ENCODE measurements at regions not wholly inside any gene's neighbourhood (a gene's known extent, or its start where the extent isn't known, plus 50 kb on each side); places are given as distances from the start of the nearest gene placed in this dataset.
"Not testable (repeated sequence)": the region's sequence is repeated elsewhere in the genome, so short reads cannot be mapped to it uniquely, and the experiment has no call there.

GRCh38 chr14:97791906-97792305 is 994.7 kb downstream of the VRK1 start:
- no peak for DNase-seq (ENCODE audit: low spot score)

- no peak for DNase-seq (ENCODE audit: low spot score)
Observed at GRCh38 chr14:97796511-97796910, 999.3 kb downstream of the VRK1 start.

GRCh38 chr14:97798176-97798575 is 1001.0 kb downstream of the VRK1 start:
- DNase-seq (ENCODE audit: low spot score): no peak

- no peak for DNase-seq (ENCODE audit: low spot score)
Observed at GRCh38 chr14:97802430-97803373, 1005.5 kb downstream of the VRK1 start.

GRCh38 chr14:97804056-97804455 is 1006.9 kb downstream of the VRK1 start:
- DNase-seq (ENCODE audit: low spot score): no peak

GRCh38 chr14:97806891-97807290 is 1009.7 kb downstream of the VRK1 start:
- no peak for DNase-seq (ENCODE audit: low spot score)

GRCh38 chr14:97808541-97808940 is 1011.4 kb downstream of the VRK1 start:
- not testable (repeated sequence) for DNase-seq (ENCODE audit: low spot score)

GRCh38 chr14:97813556-97813955 is 1016.4 kb downstream of the VRK1 start:
- DNase-seq (ENCODE audit: low spot score): no peak

GRCh38 chr14:97820781-97821180 is 1023.6 kb downstream of the VRK1 start:
- no peak for DNase-seq (ENCODE audit: low spot score)

- DNase-seq (ENCODE audit: low spot score): no peak
Observed at GRCh38 chr14:97824218-97824617, 1027.0 kb downstream of the VRK1 start.

GRCh38 chr14:97827746-97828145 is 1030.6 kb downstream of the VRK1 start:
- no peak for DNase-seq (ENCODE audit: low spot score)

- no peak for DNase-seq (ENCODE audit: low spot score)
Observed at GRCh38 chr14:97832776-97833175, 1035.6 kb downstream of the VRK1 start.

- no peak for DNase-seq (ENCODE audit: low spot score)
Observed at GRCh38 chr14:97838986-97839385, 1041.8 kb downstream of the VRK1 start.

- DNase-seq (ENCODE audit: low spot score): no peak
Observed at GRCh38 chr14:97840159-97840558, 1043.0 kb downstream of the VRK1 start.

- no peak for DNase-seq (ENCODE audit: low spot score)
Observed at GRCh38 chr14:97841762-97842161, 1044.6 kb downstream of the VRK1 start.

GRCh38 chr14:97843066-97843465 is 1045.9 kb downstream of the VRK1 start:
- DNase-seq (ENCODE audit: low spot score): no peak

GRCh38 chr14:97844042-97844441 is 1046.9 kb downstream of the VRK1 start:
- no peak for DNase-seq (ENCODE audit: low spot score)

- DNase-seq (ENCODE audit: low spot score): no peak
Observed at GRCh38 chr14:97846156-97846555, 1049.0 kb downstream of the VRK1 start.

- peak; percentile 22 for DNase-seq (ENCODE audit: low spot score)
Observed at GRCh38 chr14:97848317-97848980, 1051.3 kb downstream of the VRK1 start.

GRCh38 chr14:97850466-97850865 is 1053.3 kb downstream of the VRK1 start:
- no peak for DNase-seq (ENCODE audit: low spot score)

GRCh38 chr14:97850886-97851285 is 1053.7 kb downstream of the VRK1 start:
- no peak for DNase-seq (ENCODE audit: low spot score)

GRCh38 chr14:97851428-97851995 is 1054.3 kb downstream of the VRK1 start:
- no peak for DNase-seq (ENCODE audit: low spot score)

- no peak for DNase-seq (ENCODE audit: low spot score)
Observed at GRCh38 chr14:97854918-97855317, 1057.7 kb downstream of the VRK1 start.
